GM18499 (cell line): ENCODE measurements at regions not wholly inside any gene's neighbourhood (a gene's known extent, or its start where the extent isn't known, plus 50 kb on each side); places are given as distances from the start of the nearest gene placed in this dataset.
"Not testable (repeated sequence)": the region's sequence is repeated elsewhere in the genome, so short reads cannot be mapped to it uniquely, and the experiment has no call there.

ENCODE experiments used
- ATAC-seq: cut with Tn5 transposase; IDR thresholded peaks from one replicate; pipeline ENCODE4 v1.9.1; 2021; ENCODE audit warnings: moderate number of reproducible peaks; ENCODE audit not compliant: insufficient read depth, unreplicated experiment

DNA sequence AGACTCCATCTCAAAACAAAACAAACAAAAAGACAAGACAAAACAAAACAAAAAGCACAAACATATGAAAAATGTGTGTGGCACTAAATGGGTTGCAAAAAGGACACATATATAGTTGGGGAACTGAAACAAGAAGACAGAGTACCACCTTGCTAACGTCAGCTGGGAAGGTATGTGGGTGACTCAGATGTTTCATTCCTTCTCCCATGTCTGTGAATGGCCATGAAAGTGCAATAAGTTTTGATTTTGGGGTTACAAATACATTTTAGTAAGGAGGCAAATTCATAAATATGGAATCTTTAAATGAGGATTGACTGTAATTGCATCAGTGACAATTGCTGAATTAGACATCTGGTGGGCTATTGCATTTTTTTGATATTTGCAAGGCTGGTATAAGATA lies 81.6 kb upstream of the KLF4 start:
- no peak for ATAC-seq

DNA sequence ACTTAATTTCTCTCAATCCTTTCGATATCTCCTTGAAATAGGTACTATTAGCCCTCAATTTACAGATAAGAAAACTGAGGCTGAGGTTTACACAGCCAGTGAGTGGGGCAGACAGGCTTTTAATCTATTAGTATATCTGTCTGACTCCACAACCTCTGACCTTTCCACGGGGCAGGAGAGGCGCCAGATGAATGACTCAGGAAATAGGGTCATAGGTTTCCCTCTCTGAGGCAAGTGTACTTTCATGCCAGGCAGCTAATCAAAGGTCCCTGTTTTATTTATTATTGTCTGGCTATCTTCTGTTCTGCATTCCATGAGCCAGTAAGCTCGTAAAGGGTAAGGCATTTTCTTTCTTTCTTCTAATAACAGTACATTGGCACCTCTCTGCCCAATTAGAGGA lies 79.6 kb upstream of the KLF4 start:
- no peak for ATAC-seq

DNA sequence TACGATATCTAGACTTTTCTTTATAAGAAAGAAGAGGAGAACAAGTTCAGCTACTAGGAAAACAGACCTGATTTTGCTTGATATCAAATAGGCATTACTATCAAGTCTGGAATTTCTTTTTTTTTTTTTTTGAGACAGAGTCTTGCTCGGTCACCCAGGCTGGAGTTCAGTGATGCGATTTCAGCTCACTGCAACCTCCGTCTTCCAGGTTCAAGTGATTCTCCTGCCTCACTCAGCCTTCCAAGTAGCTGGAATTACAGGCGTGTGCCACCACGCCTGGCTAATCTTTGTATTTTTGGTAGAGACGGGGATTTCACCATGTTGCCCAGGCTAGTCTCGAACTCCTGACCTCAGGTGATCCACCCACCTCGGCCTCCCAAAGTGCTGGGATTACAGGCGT lies 78.8 kb upstream of the KLF4 start:
- ATAC-seq, result not testable (repeated sequence)

DNA sequence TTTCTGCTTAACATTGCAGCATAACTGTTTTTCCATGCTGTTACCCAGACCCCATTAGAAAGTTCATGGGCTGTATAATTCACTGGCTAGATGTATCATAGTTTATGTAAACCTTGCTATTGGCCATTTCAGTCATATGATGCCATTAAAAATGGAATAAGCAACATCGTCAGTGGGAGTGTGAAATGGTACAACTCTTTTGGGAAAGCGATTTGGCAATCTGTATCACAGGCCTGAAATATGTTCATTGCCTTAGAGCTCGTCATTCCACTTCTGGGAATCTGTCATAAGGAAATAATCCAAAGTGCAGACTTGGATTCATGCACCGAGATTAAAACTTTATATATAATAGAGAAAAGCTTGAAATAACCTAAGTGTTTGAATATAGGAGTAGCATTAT lies 77.9 kb upstream of the KLF4 start:
- ATAC-seq, result no peak

DNA sequence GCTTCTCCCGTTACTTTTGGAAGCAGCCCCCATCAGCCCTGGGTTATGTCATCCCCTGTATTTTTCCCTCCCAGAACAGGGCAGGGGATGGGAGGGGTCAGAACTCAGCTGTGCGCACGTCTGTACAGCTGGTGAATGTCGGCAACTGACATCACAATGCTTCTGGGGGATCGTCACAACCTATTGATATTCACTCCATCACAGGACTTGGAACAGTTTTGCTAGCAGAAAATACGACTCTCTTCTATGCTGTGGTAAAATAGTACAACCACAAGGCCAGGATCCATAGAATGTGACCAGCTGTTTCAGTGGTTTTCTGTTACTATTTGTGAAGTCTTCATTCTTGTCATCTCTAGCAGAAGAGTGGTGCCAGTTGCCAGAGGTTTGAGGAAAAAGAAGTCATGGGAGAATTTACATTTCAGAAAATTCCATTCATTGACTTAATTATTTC lies 77.1 kb upstream of the KLF4 start:
- no peak for ATAC-seq

DNA sequence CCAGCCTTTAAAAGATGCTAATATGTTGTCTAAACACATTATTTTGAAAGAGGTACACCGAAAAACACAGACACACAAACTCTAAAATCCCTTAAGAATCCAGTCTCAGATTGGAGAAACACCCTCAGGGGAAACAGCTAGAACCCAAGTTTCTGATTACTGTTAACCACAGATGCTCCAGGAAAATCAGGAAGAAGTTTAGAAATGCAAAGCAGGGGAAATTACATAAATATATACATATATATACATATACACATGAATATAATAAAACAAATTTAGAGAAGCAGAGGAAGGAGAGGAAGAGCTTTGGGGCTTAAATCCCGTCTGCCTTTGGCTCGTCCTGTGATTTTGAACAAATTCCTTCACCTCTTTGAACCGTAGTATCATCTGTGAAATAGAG lies 73.2 kb upstream of the KLF4 start:
- ATAC-seq, result no peak

DNA sequence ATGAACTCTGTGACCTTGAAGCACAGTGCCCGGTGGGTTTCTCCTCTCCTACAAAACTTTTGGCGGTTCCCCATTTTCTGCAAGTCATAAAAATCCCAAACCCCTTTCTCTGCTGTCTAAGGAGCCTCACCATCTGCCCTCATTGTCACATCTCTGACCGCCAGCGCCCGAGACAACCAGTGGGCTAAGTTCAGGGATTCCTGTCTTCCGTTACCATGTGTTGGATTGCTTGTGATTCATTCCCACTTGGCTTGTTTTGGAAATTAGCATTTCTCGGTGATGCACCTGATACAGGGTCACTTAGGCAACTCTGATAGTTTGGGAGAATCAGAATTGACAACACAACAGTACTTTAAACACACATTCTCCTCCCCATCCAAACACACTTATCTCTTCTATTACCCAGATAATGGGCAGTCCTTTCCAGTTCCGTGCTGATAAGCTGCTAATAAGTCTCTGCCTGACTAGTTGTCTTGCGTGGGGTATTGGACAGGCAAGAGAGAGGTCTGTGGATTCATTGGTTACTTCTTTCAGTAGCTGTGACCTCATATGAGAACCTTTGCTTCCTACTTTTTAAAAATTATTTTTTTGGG lies 70.0 kb upstream of the KLF4 start:
- ATAC-seq, result no peak

DNA sequence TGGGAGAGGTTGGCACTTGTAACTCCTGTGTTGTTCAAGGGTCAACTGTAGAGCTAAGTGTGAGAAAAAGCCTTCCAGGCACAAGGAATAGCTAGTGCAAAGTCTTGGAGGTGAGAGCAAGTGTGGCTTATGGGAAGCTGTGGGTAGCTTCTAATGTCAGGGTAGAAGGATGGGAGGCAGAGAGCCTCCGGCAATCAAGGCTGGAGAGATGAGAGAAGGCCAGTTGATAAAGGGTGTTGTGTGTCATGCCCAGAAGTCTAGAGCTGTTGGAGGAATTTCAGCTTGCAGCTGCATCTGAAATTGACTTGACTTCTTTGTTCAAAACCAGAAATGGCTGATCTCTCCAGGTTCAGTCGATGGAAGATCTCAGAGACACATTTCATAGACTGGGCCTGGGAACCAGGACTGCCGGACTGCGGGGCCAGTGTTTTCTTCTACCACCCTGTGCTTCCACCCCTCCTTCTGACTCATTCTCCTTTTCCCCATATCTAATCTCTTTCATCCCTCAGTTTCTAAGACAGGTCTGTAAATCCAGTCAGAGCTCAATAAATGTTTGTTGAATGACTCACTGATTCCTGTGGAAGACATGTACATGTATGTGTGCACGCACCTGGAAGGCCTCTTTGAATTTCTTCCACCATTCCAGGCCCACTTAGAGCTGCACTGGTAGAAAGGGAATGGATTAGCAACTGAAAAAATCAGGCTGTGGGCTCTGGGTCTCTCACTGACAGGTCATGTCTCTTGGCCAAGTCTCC lies 67.8 kb upstream of the KLF4 start:
- ATAC-seq, result no peak

DNA sequence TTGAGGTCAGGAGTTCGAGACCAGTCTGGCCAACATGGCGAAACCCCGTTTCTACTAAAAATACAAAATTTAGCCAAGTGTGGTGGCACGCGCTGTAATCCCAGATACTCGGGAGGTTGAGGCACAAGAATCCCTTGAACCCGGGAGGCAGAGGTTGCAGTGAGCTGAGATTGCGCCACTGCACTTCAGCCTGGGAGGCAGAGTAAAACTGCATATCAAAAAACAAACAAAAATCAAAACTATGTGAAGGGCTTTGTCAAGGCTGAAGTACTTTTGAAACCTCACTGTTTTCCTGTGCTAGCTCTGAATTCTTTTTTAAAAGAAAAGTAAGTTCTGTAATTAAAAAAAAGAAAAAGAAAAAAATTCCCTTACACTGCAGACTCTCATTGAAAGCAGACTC lies 65.1 kb upstream of the KLF4 start:
- ATAC-seq, result no peak

DNA sequence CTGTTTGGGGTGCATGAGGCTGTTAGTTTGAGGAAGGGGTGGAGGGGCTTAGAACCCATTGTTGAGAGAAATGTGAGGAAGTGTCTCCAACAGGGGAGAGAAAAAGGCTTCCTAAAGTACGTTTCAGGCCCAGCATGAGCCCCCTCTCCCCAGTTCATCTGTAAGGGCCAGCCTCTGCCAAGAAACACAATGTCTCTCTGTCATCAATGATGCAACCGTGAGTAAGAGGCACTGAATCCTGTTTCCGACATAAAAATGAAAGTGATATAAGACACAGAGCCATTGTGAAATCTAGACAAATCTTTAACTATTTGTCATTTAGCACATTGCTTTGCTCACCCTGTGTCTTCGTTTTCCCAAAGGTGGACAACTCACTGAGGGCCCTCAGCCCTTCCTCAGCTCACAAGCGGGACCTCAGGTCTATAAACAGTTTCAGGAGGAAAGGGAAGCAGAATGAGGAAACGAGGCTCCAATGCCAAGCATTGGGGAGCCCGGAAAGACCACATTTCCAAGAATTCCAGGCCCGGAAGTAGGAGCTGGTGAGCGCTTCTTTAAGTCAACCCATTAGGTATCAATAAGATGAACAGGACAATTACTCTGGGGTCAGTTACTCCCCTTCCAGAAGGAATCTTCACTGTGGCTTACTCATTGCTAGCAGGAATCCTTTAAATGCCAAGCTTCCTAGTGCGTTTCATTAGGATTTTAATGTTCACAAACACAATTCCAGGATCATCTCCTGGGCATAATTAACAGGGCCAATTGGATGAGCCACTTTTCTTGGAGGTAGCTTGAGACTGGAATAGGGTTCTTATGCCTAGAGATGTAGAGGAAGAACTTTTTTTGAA lies 59.0 kb upstream of the KLF4 start:
- ATAC-seq, result no peak

DNA sequence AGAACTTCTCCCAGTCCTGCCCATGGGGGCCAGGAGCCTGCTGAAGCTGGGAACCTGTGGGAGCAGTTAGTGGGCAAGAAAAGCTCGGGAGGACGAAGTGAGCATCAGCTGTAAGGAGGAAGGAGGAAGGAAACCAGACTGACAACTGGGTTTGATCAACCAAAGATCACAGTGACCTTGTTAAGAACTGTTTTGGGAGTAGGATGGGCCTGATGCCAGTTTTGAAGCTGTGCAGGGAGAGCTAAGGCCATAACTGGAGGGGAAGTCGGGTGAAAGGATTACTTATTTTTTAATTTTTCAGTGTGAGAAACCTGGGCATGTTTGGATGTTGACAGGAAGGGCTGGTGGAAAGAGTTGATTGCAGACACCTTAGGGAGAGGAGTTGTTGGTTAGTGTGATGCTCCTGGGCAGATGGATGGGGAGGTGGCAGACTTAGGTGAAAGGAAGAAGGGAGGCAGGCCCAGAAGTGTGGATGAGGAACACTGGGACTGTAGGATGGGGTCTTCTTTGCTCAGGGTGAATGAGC lies 58.3 kb upstream of the KLF4 start:
- ATAC-seq, result no peak

DNA sequence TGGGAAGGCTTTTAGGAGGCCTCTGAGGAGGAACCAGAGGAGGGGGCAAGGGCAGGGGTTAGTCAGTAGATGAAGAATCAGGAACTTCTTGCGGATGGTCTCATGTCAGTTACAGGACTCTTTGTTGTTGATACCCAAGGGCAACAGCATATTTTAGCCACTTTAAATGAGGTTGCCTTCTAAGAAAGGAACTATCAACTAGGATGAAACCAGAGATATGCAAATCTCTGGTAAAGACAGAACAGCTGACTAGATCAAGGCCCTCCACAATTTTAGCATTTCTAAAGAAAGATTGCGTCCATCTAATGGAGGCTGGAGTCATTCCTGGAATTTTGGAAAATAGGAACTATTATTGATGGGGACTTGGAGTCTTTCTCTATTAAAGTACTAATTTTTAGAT lies 57.7 kb upstream of the KLF4 start:
- no peak for ATAC-seq

DNA sequence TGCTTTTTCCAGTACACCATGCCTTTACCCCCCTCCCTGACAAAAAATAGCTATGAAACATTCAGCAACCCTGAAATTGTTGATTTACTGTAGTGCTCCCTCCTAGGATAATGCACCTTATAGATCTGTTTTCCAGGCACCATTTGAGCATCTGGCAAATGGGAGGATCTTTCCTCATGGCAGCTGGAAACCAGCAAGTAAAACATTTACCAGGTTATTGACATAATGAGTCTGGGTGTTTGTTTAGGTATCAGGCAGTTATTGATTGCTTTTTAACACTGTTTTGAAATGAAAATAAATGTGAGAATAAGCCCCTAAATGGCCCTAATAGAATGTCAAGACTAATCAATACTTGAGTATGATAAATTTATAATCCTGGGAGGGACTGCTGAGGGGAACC lies 57.3 kb upstream of the KLF4 start:
- no peak for ATAC-seq

DNA sequence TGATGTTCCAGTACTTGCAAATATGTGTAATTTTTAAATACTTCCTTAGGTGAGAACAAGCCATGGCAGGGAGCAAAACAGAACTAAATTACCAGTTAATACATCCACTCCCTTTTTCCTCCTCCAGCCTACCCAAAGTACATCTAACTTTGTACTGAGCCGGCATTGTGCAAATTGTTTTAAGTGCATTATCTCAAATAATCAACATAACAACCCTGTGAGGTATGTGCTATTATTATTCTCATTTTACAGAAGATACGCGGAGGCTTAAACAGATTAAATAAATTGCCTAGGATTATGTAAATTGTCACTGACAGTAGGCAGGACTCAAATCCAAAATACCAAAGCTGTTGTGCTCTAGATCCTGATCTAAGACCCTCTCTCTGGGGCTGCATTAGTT lies 55.5 kb upstream of the KLF4 start:
- ATAC-seq, result no peak

DNA sequence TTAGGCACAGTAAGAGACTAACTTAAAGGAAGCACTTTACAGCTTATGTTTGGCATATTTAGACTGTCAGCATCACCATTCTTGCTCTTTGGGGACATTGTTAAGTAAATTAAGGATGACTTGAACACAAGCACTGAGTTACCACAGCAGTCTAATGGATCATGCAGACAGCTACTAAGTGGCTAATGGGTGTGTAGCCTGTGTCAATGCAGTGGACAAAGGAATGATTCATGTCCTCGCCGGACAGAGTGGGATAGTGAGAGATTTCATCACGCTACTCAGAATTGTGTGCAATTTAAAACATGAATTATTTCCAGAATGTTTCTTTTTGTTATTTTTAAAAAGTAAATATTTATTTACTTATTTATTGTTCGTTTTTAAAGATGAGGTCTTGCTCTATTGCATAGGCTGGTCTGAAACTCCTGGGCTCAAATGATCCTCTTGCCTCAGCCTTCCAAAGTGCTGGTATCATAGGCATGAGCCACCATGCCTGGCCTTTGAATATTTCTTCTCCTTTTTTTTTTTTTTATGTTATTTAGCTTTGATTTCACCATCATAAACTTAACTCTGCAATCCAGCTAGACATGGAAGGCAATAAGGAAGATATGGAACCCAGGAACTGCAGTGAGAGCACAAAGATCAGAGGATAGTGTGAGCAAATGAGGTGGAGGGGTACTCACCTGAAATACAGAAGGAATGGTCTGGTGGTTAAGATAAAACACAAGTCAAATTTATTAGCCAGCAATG lies 53.0 kb upstream of the KLF4 start:
- ATAC-seq, result no peak

DNA sequence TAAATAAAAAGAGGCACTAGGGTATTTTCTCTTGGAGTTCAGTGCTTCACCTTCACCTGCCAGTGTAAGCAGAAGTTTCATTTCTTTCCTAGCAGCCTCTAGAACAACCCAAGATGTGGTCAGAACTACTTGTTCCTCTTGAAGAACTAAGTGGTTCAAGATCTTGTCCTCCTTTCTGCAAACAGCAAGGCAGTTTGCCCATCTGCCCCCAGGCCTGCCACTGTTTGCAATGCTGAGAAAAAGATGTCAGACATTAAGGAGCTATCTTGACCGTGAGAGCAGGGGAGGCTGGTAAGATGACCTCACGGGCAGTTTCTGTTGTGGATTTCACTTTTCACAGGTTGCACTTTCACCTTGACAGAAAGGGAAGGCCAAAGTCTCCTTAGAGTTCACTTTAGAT lies 52.0 kb upstream of the KLF4 start:
- ATAC-seq, result no peak

DNA sequence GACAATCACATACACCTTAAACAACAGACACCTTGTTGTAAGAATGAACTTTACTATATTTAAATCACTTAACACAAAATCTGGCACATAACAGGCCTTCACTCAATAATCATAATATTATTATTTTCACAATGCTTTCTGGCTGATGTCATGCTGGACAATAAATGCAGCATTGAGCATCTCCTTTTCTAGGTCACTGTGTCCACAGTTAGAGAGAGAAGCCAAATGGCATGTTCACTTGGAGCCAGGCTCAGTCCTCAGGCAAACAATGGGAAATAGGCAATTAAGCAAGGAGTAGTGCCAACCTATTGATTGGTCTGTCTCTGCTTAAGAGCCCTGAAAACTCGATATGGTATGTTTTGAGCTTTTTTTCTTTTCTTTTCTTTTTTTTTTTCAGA lies 50.6 kb upstream of the KLF4 start:
- ATAC-seq, result no peak

DNA sequence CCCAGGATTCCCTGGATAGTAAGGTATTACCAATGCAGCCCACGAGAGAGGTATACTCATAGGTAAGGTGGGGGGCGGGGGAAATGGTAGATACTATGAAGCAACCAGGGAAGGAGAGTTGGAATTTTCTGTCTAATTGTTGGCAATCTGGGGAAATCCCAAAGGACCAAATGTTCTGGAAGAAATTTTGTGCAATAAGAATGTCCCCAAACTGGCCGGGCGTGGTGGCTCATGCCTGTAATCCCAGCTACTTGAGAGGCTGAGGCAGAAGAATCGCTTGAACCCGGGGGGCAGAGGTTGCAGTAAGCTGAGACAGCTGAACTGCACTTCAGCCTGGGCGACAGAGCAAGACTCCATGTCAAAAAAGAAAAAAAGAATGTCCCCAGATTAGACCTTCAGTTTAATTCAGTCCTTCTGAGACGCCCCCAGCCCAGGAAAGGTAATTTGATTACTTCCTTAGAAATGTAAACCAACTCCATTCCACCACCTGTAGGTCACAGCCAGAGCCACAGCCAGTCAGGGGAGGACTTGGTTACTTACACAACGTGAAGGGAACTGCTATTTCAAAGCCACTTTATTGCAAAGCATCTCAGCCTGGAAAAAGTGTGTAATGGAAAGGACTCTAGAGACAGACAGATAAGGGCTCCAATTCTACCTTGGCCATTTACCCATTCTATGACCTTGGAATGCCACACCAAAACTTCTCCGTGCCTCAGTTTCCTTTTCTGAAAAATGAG lies 50.0 kb upstream of the KLF4 start:
- ATAC-seq, result no peak
